ENCODE measurements at regions not wholly inside any gene's neighbourhood (a gene's known extent, or its start where the extent isn't known, plus 50 kb on each side); places are given as distances from the start of the nearest gene placed in this dataset.

DNA sequence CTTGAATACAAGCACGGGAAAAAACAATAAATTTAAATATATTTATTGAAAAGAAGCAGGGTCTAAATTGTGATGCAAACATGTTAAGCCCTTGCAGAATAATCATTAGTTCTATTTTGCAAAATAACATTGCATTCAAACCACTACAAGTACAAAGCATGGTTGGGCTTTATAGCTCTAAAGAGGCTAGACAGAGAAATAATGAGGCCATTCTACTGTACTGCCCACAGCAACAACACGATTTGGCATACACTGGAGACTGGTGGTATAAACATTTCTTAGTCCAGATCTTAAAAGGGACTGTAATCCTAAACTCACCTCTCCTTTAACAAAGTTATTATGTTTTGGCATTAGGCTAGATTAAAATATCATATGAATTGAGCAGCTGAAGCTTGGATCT is 204.3 kb upstream of the LRIG1 start:
- Histone ChIP-seq H3K27me3 (ENCODE audit: insufficient read depth, poor library complexity, severe bottlenecking) (no peaks in the 10 kb centered on the region), H3K4me3 (ENCODE audit: severe bottlenecking) (no peak overlapping the region), H3K9me3 (ENCODE audit: severe bottlenecking) (no peaks in the 10 kb centered on the region), H3K36me3 (ENCODE audit: low read depth) (no peaks in the 10 kb centered on the region), H3K27ac (ENCODE audit: poor library complexity, severe bottlenecking) (no peak overlapping the region), H3K4me1 (ENCODE audit: insufficient read depth, poor library complexity, severe bottlenecking) (no peaks in the 10 kb centered on the region)
- ATAC-seq (ENCODE audit: low read depth) (no peak), DNase-seq (ENCODE audit: low spot score) (no peak)
- TF ChIP-seq, protein P1, sequence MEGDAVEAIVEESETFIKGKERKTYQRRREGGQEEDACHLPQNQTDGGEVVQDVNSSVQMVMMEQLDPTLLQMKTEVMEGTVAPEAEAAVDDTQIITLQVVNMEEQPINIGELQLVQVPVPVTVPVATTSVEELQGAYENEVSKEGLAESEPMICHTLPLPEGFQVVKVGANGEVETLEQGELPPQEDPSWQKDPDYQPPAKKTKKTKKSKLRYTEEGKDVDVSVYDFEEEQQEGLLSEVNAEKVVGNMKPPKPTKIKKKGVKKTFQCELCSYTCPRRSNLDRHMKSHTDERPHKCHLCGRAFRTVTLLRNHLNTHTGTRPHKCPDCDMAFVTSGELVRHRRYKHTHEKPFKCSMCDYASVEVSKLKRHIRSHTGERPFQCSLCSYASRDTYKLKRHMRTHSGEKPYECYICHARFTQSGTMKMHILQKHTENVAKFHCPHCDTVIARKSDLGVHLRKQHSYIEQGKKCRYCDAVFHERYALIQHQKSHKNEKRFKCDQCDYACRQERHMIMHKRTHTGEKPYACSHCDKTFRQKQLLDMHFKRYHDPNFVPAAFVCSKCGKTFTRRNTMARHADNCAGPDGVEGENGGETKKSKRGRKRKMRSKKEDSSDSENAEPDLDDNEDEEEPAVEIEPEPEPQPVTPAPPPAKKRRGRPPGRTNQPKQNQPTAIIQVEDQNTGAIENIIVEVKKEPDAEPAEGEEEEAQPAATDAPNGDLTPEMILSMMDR (IDR thresholded peaks at IDR 0.05; ENCODE audit: poor library complexity, severe bottlenecking): no peak

DNA sequence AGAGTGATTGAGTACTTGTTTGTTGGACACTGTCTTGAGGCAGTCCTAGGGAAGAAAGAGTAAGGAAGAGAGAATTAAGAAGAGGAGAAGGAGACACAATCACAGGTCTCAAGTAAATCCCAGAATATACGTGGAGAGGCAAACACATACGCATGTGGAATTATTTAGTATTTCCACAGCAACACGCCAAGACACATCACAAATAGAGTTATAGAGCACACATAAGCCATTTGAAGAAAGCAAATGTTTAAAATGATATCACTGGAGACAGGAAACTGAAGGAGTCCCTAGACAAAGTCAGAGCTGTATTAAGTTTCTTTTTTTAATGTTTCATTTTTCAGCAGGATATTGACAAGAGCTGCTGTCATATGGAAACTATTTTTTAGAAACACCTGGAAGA is 206.1 kb upstream of the LRIG1 start:
- H3K4me1 ChIP-seq (ENCODE audit: insufficient read depth, poor library complexity, severe bottlenecking): no peaks in the 10 kb centered on the region
- TF ChIP-seq, protein P1 (IDR thresholded peaks at IDR 0.05; ENCODE audit: poor library complexity, severe bottlenecking): no peak
- H3K27ac ChIP-seq (ENCODE audit: poor library complexity, severe bottlenecking): no peak overlapping the region
- no peak overlapping the region for H3K4me3 ChIP-seq (ENCODE audit: severe bottlenecking)
- H3K27me3 ChIP-seq (ENCODE audit: insufficient read depth, poor library complexity, severe bottlenecking): no peaks in the 10 kb centered on the region
- DNase-seq (ENCODE audit: low spot score) (no peak), ATAC-seq (ENCODE audit: low read depth) (no peak)
- no peaks in the 10 kb centered on the region for H3K36me3 ChIP-seq (ENCODE audit: low read depth)
- no peaks in the 10 kb centered on the region for H3K9me3 ChIP-seq (ENCODE audit: severe bottlenecking)

- no peaks in the 10 kb centered on the region for H3K36me3 ChIP-seq (ENCODE audit: low read depth)
- TF ChIP-seq, protein P1 (IDR thresholded peaks at IDR 0.05; ENCODE audit: poor library complexity, severe bottlenecking): no peak
- no peaks in the 10 kb centered on the region for H3K9me3 ChIP-seq (ENCODE audit: severe bottlenecking)
- no peak overlapping the region for H3K27ac ChIP-seq (ENCODE audit: poor library complexity, severe bottlenecking)
- H3K4me1 ChIP-seq (ENCODE audit: insufficient read depth, poor library complexity, severe bottlenecking): no peaks in the 10 kb centered on the region
- no peaks in the 10 kb centered on the region for H3K27me3 ChIP-seq (ENCODE audit: insufficient read depth, poor library complexity, severe bottlenecking)
- no peak for DNase-seq (ENCODE audit: low spot score)
- ATAC-seq (ENCODE audit: low read depth): no peak
- H3K4me3 ChIP-seq (ENCODE audit: severe bottlenecking): no peak overlapping the region
These were observed 208.7 kb upstream of the LRIG1 start for GRCh38 chr3:66709532-66709931.

- H3K9me3 ChIP-seq (ENCODE audit: severe bottlenecking): no peaks in the 10 kb centered on the region
- no peak overlapping the region for H3K4me3 ChIP-seq (ENCODE audit: severe bottlenecking)
- peak; percentile 50; the same call in 2 of the 3 replicates for ATAC-seq (ENCODE audit: low read depth)
- H3K27me3 ChIP-seq (ENCODE audit: insufficient read depth, poor library complexity, severe bottlenecking): no peaks in the 10 kb centered on the region
- no peak overlapping the region for H3K27ac ChIP-seq (ENCODE audit: poor library complexity, severe bottlenecking)
- H3K4me1 ChIP-seq (ENCODE audit: insufficient read depth, poor library complexity, severe bottlenecking): no peaks in the 10 kb centered on the region
- H3K36me3 ChIP-seq (ENCODE audit: low read depth): no peaks in the 10 kb centered on the region
- DNase-seq (ENCODE audit: low spot score): no peak
- TF ChIP-seq, protein P1 (IDR thresholded peaks at IDR 0.05; ENCODE audit: poor library complexity, severe bottlenecking): no peak
These were observed 211.4 kb upstream of the LRIG1 start for GRCh38 chr3:66712210-66712609.

DNA sequence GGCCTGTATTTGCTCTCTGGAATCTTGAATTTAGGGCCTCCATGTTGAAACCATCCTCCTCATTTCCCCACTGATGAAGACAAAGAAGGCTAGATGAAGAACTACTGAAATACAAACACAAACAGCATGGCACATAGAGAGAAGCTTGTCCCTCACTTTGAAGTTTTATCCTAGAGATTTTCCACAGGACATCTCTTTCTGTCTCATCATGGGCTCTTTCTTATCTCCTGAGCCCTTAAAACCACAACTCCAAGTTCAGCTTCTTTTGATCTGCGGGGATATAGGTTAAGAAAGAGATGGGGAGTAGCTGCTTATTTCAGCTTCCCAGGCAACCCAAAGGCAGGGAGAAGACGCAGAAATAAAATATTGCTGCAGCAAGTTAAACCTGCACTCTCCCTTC is 213.1 kb upstream of the LRIG1 start:
- Histone ChIP-seq H3K27me3 (ENCODE audit: insufficient read depth, poor library complexity, severe bottlenecking) (no peaks in the 10 kb centered on the region), H3K4me3 (ENCODE audit: severe bottlenecking) (no peak overlapping the region), H3K27ac (ENCODE audit: poor library complexity, severe bottlenecking) (no peak overlapping the region), H3K9me3 (ENCODE audit: severe bottlenecking) (no peaks in the 10 kb centered on the region), H3K36me3 (ENCODE audit: low read depth) (no peaks in the 10 kb centered on the region), H3K4me1 (ENCODE audit: insufficient read depth, poor library complexity, severe bottlenecking) (no peaks in the 10 kb centered on the region)
- no peak for DNase-seq (ENCODE audit: low spot score)
- no peak for ATAC-seq (ENCODE audit: low read depth)
- TF ChIP-seq, protein P1 (IDR thresholded peaks at IDR 0.05; ENCODE audit: poor library complexity, severe bottlenecking): no peak
